ENCODE measurements at regions not wholly inside any gene's neighbourhood (a gene's known extent, or its start where the extent isn't known, plus 50 kb on each side); places are given as distances from the start of the nearest gene placed in this dataset.

- H3K27me3 ChIP-seq (replicated peaks; ENCODE audit: insufficient read depth) = no peaks in the 10 kb centered on the region
- TF ChIP-seq, protein P1, sequence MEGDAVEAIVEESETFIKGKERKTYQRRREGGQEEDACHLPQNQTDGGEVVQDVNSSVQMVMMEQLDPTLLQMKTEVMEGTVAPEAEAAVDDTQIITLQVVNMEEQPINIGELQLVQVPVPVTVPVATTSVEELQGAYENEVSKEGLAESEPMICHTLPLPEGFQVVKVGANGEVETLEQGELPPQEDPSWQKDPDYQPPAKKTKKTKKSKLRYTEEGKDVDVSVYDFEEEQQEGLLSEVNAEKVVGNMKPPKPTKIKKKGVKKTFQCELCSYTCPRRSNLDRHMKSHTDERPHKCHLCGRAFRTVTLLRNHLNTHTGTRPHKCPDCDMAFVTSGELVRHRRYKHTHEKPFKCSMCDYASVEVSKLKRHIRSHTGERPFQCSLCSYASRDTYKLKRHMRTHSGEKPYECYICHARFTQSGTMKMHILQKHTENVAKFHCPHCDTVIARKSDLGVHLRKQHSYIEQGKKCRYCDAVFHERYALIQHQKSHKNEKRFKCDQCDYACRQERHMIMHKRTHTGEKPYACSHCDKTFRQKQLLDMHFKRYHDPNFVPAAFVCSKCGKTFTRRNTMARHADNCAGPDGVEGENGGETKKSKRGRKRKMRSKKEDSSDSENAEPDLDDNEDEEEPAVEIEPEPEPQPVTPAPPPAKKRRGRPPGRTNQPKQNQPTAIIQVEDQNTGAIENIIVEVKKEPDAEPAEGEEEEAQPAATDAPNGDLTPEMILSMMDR (IDR thresholded peaks at IDR 0.05) = no peak
- no peaks in the 10 kb centered on the region for H3K4me1 ChIP-seq (ENCODE audit: control insufficient read depth in 1 of 2, low read depth in 2 of 2)
- H3K4me3 ChIP-seq = no peak overlapping the region
- H3K9me3 ChIP-seq = no peaks in the 10 kb centered on the region
- H3K27ac ChIP-seq = no peak overlapping the region
- DNase-seq (ENCODE audit: low spot score) (no peak), ATAC-seq (ENCODE audit: insufficient number of reproducible peaks, low FRiP score, low read depth) (no peak)
- H3K36me3 ChIP-seq = no peaks in the 10 kb centered on the region
Observed at GRCh38 chr5:91240175-91240574, 142.9 kb downstream of the ARRDC3 start.

DNA sequence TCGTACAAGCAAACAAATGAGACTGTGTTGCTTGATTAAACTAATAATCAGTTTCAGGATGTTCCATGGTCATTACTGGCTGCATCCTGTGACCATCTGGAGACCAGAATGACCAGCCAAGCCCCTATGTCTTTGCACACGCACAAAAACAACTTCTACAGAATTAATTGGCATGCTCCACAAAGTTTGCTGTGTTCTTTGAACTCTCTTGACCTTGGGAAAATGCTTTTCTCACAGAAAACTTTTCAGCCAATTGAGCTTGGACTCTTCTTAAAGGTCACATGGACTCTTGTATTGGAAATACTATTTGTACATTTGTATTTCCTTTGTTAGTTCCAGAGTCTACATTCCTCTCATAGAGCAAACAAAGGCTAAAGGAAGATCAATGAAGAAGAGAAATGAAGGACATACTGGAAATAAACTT, 147.8 kb downstream of the ARRDC3 start:
- ATAC-seq (ENCODE audit: insufficient number of reproducible peaks, low FRiP score, low read depth) = no peak
- TF ChIP-seq, protein P1 (IDR thresholded peaks at IDR 0.05) = no peak
- Histone ChIP-seq H3K4me3 (no peak overlapping the region), H3K4me1 (ENCODE audit: control insufficient read depth in 1 of 2, low read depth in 2 of 2) (no peaks in the 10 kb centered on the region), H3K27me3 (replicated peaks; ENCODE audit: insufficient read depth) (no peaks in the 10 kb centered on the region), H3K9me3 (no peaks in the 10 kb centered on the region), H3K27ac (no peak overlapping the region), H3K36me3 (no peaks in the 10 kb centered on the region)
- no peak for DNase-seq (ENCODE audit: low spot score)

GRCh38 chr5:91232523-91232922, 150.6 kb downstream of the ARRDC3 start:
- ATAC-seq (ENCODE audit: insufficient number of reproducible peaks, low FRiP score, low read depth) = no peak
- Histone ChIP-seq H3K36me3 (no peaks in the 10 kb centered on the region), H3K4me1 (ENCODE audit: control insufficient read depth in 1 of 2, low read depth in 2 of 2) (no peaks in the 10 kb centered on the region), H3K27me3 (replicated peaks; ENCODE audit: insufficient read depth) (no peaks in the 10 kb centered on the region), H3K27ac (no peak overlapping the region), H3K4me3 (no peak overlapping the region), H3K9me3 (no peaks in the 10 kb centered on the region)
- TF ChIP-seq, protein P1 (IDR thresholded peaks at IDR 0.05) = no peak
- no peak for DNase-seq (ENCODE audit: low spot score)

DNA sequence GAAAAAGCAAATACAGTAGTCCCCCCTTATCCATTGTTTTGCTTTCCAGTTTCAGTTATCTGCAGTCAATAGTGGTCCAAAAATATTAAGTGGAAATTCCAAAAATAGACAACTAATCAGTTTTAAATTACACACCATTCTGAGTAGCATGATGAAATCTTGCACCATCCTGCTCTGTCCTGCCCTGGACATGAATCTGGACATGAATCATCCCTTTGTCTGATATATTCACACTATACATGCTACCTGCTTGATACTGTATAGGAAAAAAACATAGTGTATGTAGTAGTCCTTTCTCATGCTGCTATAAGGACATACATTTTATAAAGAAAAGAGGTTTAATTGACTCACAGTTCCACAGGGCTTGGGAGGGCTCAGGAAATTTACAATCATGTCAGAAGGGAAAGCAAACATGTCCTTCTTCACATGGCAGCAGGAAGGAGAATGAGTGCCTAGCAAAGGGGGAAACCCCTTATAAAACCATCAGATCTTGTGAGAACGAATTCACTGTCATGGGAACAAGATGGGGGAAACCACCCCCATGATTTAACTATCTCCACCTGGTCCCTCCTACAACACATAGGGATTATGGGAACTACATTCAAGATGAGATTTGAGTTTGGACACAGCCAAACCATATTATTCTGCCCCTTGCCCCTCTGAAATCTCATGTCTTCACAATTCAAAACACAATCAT, 153.9 kb downstream of the ARRDC3 start:
- ATAC-seq (ENCODE audit: insufficient number of reproducible peaks, low FRiP score, low read depth) = no peak
- Histone ChIP-seq H3K4me3 (no peak overlapping the region), H3K27me3 (replicated peaks; ENCODE audit: insufficient read depth) (no peaks in the 10 kb centered on the region), H3K36me3 (no peaks in the 10 kb centered on the region), H3K4me1 (ENCODE audit: control insufficient read depth in 1 of 2, low read depth in 2 of 2) (no peaks in the 10 kb centered on the region), H3K27ac (no peak overlapping the region), H3K9me3 (no peaks in the 10 kb centered on the region)
- no peak for DNase-seq (ENCODE audit: low spot score)
- TF ChIP-seq, protein P1 (IDR thresholded peaks at IDR 0.05) = no peak

DNA sequence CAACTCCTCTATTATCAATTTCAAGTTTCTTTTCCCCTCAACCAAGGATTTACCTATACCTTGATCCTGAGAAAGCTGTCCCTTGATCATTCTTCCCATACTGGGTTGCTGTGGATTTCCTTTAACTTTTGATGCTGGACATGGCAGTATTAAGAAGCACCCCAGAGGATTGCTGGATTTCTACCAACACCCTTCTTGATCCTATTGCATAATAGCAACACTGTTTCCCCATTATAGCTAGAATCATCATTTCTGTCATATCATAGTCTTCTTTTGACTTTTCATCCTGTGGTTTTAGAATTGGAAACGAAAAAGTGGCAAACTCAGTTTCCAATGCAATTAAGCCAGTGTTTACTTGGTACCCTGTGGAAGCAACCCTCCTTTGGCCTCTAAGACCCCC, 154.9 kb downstream of the ARRDC3 start:
- TF ChIP-seq, protein P1 (IDR thresholded peaks at IDR 0.05) = no peak
- Histone ChIP-seq H3K4me3 (no peak overlapping the region), H3K4me1 (ENCODE audit: control insufficient read depth in 1 of 2, low read depth in 2 of 2) (no peaks in the 10 kb centered on the region), H3K27me3 (replicated peaks; ENCODE audit: insufficient read depth) (no peaks in the 10 kb centered on the region), H3K27ac (no peak overlapping the region), H3K9me3 (no peaks in the 10 kb centered on the region), H3K36me3 (no peaks in the 10 kb centered on the region)
- no peak for ATAC-seq (ENCODE audit: insufficient number of reproducible peaks, low FRiP score, low read depth)
- no peak for DNase-seq (ENCODE audit: low spot score)
